ENCODE measurements at regions not wholly inside any gene's neighbourhood (a gene's known extent, or its start where the extent isn't known, plus 50 kb on each side); places are given as distances from the start of the nearest gene placed in this dataset.

DNA sequence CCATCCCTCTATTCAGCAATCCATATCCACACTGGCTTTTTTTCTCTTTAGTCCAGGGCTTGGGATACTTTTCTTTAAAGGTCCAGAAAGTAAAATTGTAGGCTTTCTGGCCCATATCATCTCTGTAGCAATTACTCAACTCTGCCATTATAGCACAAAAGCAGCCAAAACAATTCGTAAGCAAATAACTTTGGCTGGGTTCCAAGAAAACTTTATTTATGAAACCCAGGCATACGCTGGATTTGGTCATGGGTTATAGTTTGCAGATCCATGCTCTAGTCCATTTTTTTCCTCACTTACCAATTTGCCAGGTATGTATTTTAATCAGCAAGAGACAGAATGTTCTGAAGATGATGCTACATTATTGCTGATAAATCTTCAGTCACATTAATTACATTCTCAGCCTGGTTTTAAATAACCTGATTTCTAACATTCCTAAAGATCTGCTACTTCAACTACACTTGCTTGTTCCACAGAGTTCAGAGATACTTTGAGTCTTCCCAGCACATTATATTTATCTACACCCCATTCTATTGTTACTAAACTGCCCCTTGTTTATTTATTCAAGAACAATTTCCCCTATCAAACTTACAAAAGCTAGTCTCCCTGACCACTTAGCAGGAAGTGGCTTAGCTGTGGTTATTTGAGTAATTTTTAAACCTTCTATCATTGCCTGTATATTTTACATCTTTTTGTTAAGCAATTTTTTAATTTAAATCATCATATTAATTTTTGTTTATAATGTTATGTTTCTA, 161.0 kb downstream of the ISL1 start:
- H3F3A ChIP-seq (ENCODE audit: insufficient read depth, low read length), result no peaks in the 10 kb centered on the region
- H3K36me3 ChIP-seq (replicated peaks; ENCODE audit: insufficient read depth, low read length), result no peaks in the 10 kb centered on the region
- H3K27ac ChIP-seq (ENCODE audit: low read length), result no peak overlapping the region
- H4K20me1 ChIP-seq (ENCODE audit: insufficient read depth, low read length), result no peaks in the 10 kb centered on the region
- H3K4me1 ChIP-seq (ENCODE audit: low read length), result no peaks in the 10 kb centered on the region
- no peak for DNase-seq
- H3K27me3 ChIP-seq (replicated peaks; ENCODE audit: insufficient read depth, low read length), result no peaks in the 10 kb centered on the region
- H3K4me2 ChIP-seq (ENCODE audit: low read depth, low read length), result no peak overlapping the region
- H3K9me2 ChIP-seq (replicated peaks; ENCODE audit: insufficient read depth, low read length), result no peaks in the 10 kb centered on the region
- no peaks in the 10 kb centered on the region for H3K9me3 ChIP-seq (replicated peaks; ENCODE audit: insufficient read depth, low read length)
- H3K9ac ChIP-seq (ENCODE audit: low read length), result no peak overlapping the region
- H3K79me2 ChIP-seq (ENCODE audit: low read length), result no peaks in the 10 kb centered on the region
- H2AFZ ChIP-seq (ENCODE audit: low read length), result no peak overlapping the region
- no peak for TF ChIP-seq EZH2phosphoT487 (IDR thresholded peaks at IDR 0.05; ENCODE audit: low read length)
- H3K4me3 ChIP-seq (ENCODE audit: low read length), result no peak overlapping the region

DNA sequence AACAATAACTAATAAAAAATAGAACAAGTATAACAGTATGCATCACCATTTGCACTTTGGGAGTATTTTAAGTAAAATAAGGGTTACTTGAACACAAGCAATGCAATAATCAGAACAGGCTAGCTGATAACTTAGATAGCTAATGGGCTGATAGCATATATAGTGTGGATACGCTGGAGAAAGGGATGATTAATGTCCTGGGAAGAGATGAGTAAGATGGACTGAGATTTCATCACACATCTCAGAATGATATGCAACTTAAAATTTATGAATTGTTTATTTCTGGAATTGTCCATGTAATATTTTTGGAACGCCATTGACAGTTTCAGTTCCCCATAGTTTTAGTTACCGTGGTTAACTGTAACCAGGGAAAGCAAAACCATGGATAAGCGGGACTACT, 173.6 kb downstream of the ISL1 start:
- no peaks in the 10 kb centered on the region for H3F3A ChIP-seq (ENCODE audit: insufficient read depth, low read length)
- H4K20me1 ChIP-seq (ENCODE audit: insufficient read depth, low read length), result no peaks in the 10 kb centered on the region
- no peaks in the 10 kb centered on the region for H3K36me3 ChIP-seq (replicated peaks; ENCODE audit: insufficient read depth, low read length)
- H3K9me3 ChIP-seq (replicated peaks; ENCODE audit: insufficient read depth, low read length), result no peaks in the 10 kb centered on the region
- TF ChIP-seq EZH2phosphoT487 (IDR thresholded peaks at IDR 0.05; ENCODE audit: low read length), result no peak
- no peak for TF ChIP-seq EZH2 (optimal IDR thresholded peaks at IDR 0.05; ENCODE audit: low read depth, low read length)
- TF ChIP-seq, protein P1, sequence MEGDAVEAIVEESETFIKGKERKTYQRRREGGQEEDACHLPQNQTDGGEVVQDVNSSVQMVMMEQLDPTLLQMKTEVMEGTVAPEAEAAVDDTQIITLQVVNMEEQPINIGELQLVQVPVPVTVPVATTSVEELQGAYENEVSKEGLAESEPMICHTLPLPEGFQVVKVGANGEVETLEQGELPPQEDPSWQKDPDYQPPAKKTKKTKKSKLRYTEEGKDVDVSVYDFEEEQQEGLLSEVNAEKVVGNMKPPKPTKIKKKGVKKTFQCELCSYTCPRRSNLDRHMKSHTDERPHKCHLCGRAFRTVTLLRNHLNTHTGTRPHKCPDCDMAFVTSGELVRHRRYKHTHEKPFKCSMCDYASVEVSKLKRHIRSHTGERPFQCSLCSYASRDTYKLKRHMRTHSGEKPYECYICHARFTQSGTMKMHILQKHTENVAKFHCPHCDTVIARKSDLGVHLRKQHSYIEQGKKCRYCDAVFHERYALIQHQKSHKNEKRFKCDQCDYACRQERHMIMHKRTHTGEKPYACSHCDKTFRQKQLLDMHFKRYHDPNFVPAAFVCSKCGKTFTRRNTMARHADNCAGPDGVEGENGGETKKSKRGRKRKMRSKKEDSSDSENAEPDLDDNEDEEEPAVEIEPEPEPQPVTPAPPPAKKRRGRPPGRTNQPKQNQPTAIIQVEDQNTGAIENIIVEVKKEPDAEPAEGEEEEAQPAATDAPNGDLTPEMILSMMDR (IDR thresholded peaks at IDR 0.05; ENCODE audit: low read length), result no peak
- H3K4me2 ChIP-seq (ENCODE audit: low read depth, low read length), result no peak overlapping the region
- H3K4me3 ChIP-seq (ENCODE audit: low read length), result no peak overlapping the region
- no peaks in the 10 kb centered on the region for H3K79me2 ChIP-seq (ENCODE audit: low read length)
- no peaks in the 10 kb centered on the region for H3K4me1 ChIP-seq (ENCODE audit: low read length)
- H2AFZ ChIP-seq (ENCODE audit: low read length), result no peak overlapping the region
- H3K27ac ChIP-seq (ENCODE audit: low read length), result no peak overlapping the region
- DNase-seq, result no peak
- no peak overlapping the region for H3K9ac ChIP-seq (ENCODE audit: low read length)
- no peaks in the 10 kb centered on the region for H3K9me2 ChIP-seq (replicated peaks; ENCODE audit: insufficient read depth, low read length)
- no peaks in the 10 kb centered on the region for H3K27me3 ChIP-seq (replicated peaks; ENCODE audit: insufficient read depth, low read length)

DNA sequence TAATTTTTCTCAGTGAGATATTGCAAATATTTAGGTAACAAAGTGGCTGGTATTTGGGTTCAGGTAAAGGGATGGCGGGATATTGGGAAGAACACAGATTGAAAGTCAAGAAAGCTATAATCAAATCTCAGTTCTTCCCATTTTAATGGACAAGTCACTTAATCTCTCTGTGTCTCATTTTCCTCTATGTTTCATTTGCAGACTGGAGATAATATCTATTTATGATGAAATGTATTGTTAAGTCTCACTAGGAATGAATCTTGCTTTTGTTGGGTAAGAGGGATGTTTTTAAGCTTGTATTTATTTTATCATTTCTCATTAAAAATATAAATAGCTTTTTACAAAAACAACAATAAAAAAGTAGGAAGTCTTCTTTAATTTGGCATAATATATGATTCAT, 175.4 kb downstream of the ISL1 start:
- Histone ChIP-seq H3K36me3 (replicated peaks; ENCODE audit: insufficient read depth, low read length) (no peaks in the 10 kb centered on the region), H2AFZ (ENCODE audit: low read length) (no peak overlapping the region)
- no peak for TF ChIP-seq EZH2phosphoT487 (IDR thresholded peaks at IDR 0.05; ENCODE audit: low read length)

DNA sequence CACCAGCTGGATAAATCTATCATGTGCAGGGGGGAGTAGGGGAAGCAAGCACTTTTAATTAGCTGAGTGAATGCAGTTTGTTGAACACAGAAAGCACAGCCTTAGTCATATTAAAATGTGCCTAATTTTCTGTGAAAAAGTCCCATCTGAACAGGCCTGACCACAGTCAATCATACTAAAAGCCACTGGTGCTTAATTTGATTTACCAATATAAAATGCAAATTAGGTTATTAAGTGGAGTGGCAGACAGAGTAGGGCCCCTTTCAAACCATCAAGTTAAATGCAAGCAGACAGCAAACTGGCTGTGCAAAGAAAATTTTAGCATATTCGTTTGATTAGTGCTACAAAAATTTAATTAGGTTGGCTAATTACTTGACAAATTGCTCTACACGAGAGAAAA, 176.1 kb downstream of the ISL1 start:
- H3K4me3 ChIP-seq (ENCODE audit: low read length), result no peak overlapping the region
- no peak overlapping the region for H2AFZ ChIP-seq (ENCODE audit: low read length)
- H3K4me1 ChIP-seq (ENCODE audit: low read length), result no peaks in the 10 kb centered on the region
- no peaks in the 10 kb centered on the region for H4K20me1 ChIP-seq (ENCODE audit: insufficient read depth, low read length)
- H3K9me3 ChIP-seq (replicated peaks; ENCODE audit: insufficient read depth, low read length), result no peaks in the 10 kb centered on the region
- H3K27me3 ChIP-seq (replicated peaks; ENCODE audit: insufficient read depth, low read length), result no peaks in the 10 kb centered on the region
- H3F3A ChIP-seq (ENCODE audit: insufficient read depth, low read length), result no peaks in the 10 kb centered on the region
- TF ChIP-seq, protein P1 (IDR thresholded peaks at IDR 0.05; ENCODE audit: low read length), result no peak
- no peak for TF ChIP-seq EZH2phosphoT487 (IDR thresholded peaks at IDR 0.05; ENCODE audit: low read length)
- no peak for TF ChIP-seq EZH2 (optimal IDR thresholded peaks at IDR 0.05; ENCODE audit: low read depth, low read length)
- H3K9ac ChIP-seq (ENCODE audit: low read length), result no peak overlapping the region
- no peaks in the 10 kb centered on the region for H3K79me2 ChIP-seq (ENCODE audit: low read length)
- no peaks in the 10 kb centered on the region for H3K36me3 ChIP-seq (replicated peaks; ENCODE audit: insufficient read depth, low read length)
- no peak overlapping the region for H3K27ac ChIP-seq (ENCODE audit: low read length)
- no peak for DNase-seq
- no peaks in the 10 kb centered on the region for H3K9me2 ChIP-seq (replicated peaks; ENCODE audit: insufficient read depth, low read length)
- H3K4me2 ChIP-seq (ENCODE audit: low read depth, low read length), result no peak overlapping the region

More for the DNA sequence above, 175.4 kb downstream of the ISL1 start:
- Histone ChIP-seq H3K27ac (ENCODE audit: low read length) (no peak overlapping the region), H3K4me3 (ENCODE audit: low read length) (no peak overlapping the region), H4K20me1 (ENCODE audit: insufficient read depth, low read length) (no peaks in the 10 kb centered on the region), H3K9me2 (replicated peaks; ENCODE audit: insufficient read depth, low read length) (no peaks in the 10 kb centered on the region), H3K79me2 (ENCODE audit: low read length) (no peaks in the 10 kb centered on the region), H3K9ac (ENCODE audit: low read length) (no peak overlapping the region), H3K27me3 (replicated peaks; ENCODE audit: insufficient read depth, low read length) (no peaks in the 10 kb centered on the region), H3K4me1 (ENCODE audit: low read length) (no peaks in the 10 kb centered on the region), H3K4me2 (ENCODE audit: low read depth, low read length) (no peak overlapping the region), H3K9me3 (replicated peaks; ENCODE audit: insufficient read depth, low read length) (no peaks in the 10 kb centered on the region), H3F3A (ENCODE audit: insufficient read depth, low read length) (no peaks in the 10 kb centered on the region)
- DNase-seq, result no peak
